Stimulated activated CD8-positive, alpha-beta memory T cell treated with anti-CD3 and anti-CD28 coated beads, Interleukin-15, amount 100 ng/mL, for 1 hour (primary cell): ENCODE measurements at regions not wholly inside any gene's neighbourhood (a gene's known extent, or its start where the extent isn't known, plus 50 kb on each side); places are given as distances from the start of the nearest gene placed in this dataset.

Source experiments
- DNase-seq: peaks from one replicate; pipeline ENCODE4 v3.0.0-alpha.2; 2020; ENCODE audit warnings: low read depth

- no peak for DNase-seq
Observed at GRCh38 chr2:71839826-71840225, 307.8 kb downstream of the CYP26B1 start.

- no peak for DNase-seq
Observed at GRCh38 chr2:71834796-71835195, 312.9 kb downstream of the CYP26B1 start.

- DNase-seq: no peak
Observed at GRCh38 chr2:71833855-71834560, 313.7 kb downstream of the CYP26B1 start.

GRCh38 chr2:71833272-71833671, 314.4 kb downstream of the CYP26B1 start:
- no peak for DNase-seq

- no peak for DNase-seq
Observed at GRCh38 chr2:71832844-71833243, 314.8 kb downstream of the CYP26B1 start.

GRCh38 chr2:71832388-71832787, 315.3 kb downstream of the CYP26B1 start:
- DNase-seq: no peak

- no peak for DNase-seq
Observed at GRCh38 chr2:71831193-71831577, 316.5 kb downstream of the CYP26B1 start.

- DNase-seq: no peak
Observed at GRCh38 chr2:71830497-71831192, 317.0 kb downstream of the CYP26B1 start.

GRCh38 chr2:71829008-71829407, 318.7 kb downstream of the CYP26B1 start:
- DNase-seq: no peak

GRCh38 chr2:71827973-71828372, 319.7 kb downstream of the CYP26B1 start:
- no peak for DNase-seq

- DNase-seq: no peak
Observed at GRCh38 chr2:71827524-71827901, 320.1 kb downstream of the CYP26B1 start.

- DNase-seq: no peak
Observed at GRCh38 chr2:71826826-71827523, 320.7 kb downstream of the CYP26B1 start.

GRCh38 chr2:71826299-71826698, 321.4 kb downstream of the CYP26B1 start:
- DNase-seq: no peak

GRCh38 chr2:71824436-71824835, 323.2 kb downstream of the CYP26B1 start:
- DNase-seq: no peak

GRCh38 chr2:71823526-71823925, 324.1 kb downstream of the CYP26B1 start:
- no peak for DNase-seq

GRCh38 chr2:71822463-71822862, 325.2 kb downstream of the CYP26B1 start:
- DNase-seq: no peak

GRCh38 chr2:71821856-71822255, 325.8 kb downstream of the CYP26B1 start:
- no peak for DNase-seq

GRCh38 chr2:71816815-71817214, 330.8 kb downstream of the CYP26B1 start:
- DNase-seq: no peak

- no peak for DNase-seq
Observed at GRCh38 chr2:71815701-71816474, 331.8 kb downstream of the CYP26B1 start.

- DNase-seq: no peak
Observed at GRCh38 chr2:71814885-71815284, 332.8 kb downstream of the CYP26B1 start.

- DNase-seq: no peak
Observed at GRCh38 chr2:71813807-71814470, 333.7 kb downstream of the CYP26B1 start.

- DNase-seq: no peak
Observed at GRCh38 chr2:71813315-71813714, 334.3 kb downstream of the CYP26B1 start.
